Kidney epithelial cell (primary cell): ENCODE measurements at regions not wholly inside any gene's neighbourhood (a gene's known extent, or its start where the extent isn't known, plus 50 kb on each side); places are given as distances from the start of the nearest gene placed in this dataset.

Experiments
- DNase-seq: peaks from one replicate; pipeline ENCODE4 v3.0.0-alpha.2; 2010; ENCODE audit warnings: low read depth
- H3K27me3 ChIP-seq: 2 replicates; pipeline ENCODE4 v1.6.0; 2011; ENCODE audit warnings: low read length; ENCODE audit not compliant: control insufficient read depth, insufficient read depth
- H3K36me3 ChIP-seq: 2 replicates; pipeline ENCODE4 v1.5.1; 2011; ENCODE audit warnings: low read length; ENCODE audit not compliant: control insufficient read depth, insufficient read depth
- H3K4me3 ChIP-seq: 2 replicates; pipeline ENCODE4 v1.5.1; 2011; ENCODE audit warnings: low read depth, mild to moderate bottlenecking, control low read depth, low read length
- CTCF ChIP-seq: IDR thresholded peaks from 2 replicates; pipeline ENCODE4 v1.5.1; 2011; ENCODE audit warnings: mild to moderate bottlenecking, moderate library complexity, low read length, control low read depth, inconsistent platforms; ENCODE audit not compliant: insufficient read depth, poor library complexity, severe bottlenecking

- H3K36me3 ChIP-seq: no peaks in the 10 kb centered on the region
- H3K27me3 ChIP-seq: no peaks in the 10 kb centered on the region
- DNase-seq: no peak
- H3K4me3 ChIP-seq: no peak overlapping the region
- TF ChIP-seq CTCF: no peak
Observed at GRCh38 chr18:73458186-73458964, 590.6 kb upstream of the NETO1 start.

GRCh38 chr18:73456643-73457042 lies 588.9 kb upstream of the NETO1 start:
- no peak for DNase-seq
- H3K27me3 ChIP-seq: no peaks in the 10 kb centered on the region
- no peak for TF ChIP-seq CTCF
- no peak overlapping the region for H3K4me3 ChIP-seq
- no peaks in the 10 kb centered on the region for H3K36me3 ChIP-seq

DNA sequence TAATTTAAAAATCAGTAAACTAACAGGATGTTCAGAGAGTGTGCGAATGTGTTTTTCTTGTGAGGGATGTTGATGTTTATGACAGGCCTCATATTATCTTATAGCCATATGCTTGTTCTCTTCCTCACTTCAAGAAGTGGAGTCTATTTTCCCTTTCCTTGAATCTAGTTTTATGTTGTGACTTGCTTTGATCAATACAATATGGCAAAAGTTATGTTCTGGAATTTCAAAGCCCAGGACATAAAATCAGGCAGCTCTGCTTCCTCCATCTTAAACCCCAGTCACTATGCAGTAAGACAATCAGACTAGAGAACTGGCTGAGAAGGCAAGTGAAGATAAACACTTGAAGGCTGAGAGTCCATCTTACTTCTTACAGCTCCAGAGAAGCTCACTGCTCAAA lies 585.1 kb upstream of the NETO1 start:
- Histone ChIP-seq H3K4me3 (no peak overlapping the region), H3K27me3 (no peaks in the 10 kb centered on the region), H3K36me3 (no peaks in the 10 kb centered on the region)
- TF ChIP-seq CTCF: no peak
- DNase-seq: no peak

DNA sequence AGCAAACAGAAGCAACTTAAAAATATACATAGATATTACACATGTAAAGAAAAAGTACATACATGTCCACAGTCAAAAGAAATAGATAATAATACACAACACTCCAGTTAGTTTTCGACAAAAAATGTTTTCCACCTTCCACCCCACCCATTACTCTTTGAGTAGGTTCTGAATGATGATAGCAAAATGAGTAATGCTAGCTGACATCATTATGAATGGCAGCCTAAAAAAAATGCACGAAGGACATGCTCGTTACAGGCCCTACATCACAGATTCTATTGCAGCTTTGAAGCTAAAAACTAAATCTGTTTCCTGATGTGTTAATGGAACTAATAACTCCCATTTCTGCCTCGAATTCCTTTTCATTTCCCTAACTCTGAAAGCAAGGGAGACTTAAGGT lies 578.7 kb upstream of the NETO1 start:
- no peaks in the 10 kb centered on the region for H3K36me3 ChIP-seq
- no peak overlapping the region for H3K4me3 ChIP-seq
- no peaks in the 10 kb centered on the region for H3K27me3 ChIP-seq
- DNase-seq: no peak
- no peak for TF ChIP-seq CTCF

DNA sequence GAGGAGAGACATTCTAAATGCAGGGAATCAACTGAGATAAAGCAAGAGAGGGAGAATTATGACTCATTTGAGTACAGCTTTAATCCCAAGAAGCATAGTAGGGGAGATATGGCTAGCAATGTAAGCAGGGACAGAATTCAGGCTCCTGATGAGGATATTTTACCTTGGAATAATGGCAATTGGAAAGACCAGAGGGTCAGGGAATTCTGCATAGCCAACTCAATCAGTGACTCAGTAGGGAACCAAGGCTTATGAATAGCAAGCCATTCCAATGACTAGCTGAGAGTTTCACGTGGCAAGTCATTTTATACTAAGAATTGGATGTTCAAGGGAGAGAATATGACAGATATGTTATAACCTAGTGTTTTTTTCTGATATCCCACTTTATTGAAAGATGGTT lies 563.8 kb upstream of the NETO1 start:
- no peaks in the 10 kb centered on the region for H3K27me3 ChIP-seq
- DNase-seq: no peak
- no peak overlapping the region for H3K4me3 ChIP-seq
- no peaks in the 10 kb centered on the region for H3K36me3 ChIP-seq
- TF ChIP-seq CTCF: no peak

DNA sequence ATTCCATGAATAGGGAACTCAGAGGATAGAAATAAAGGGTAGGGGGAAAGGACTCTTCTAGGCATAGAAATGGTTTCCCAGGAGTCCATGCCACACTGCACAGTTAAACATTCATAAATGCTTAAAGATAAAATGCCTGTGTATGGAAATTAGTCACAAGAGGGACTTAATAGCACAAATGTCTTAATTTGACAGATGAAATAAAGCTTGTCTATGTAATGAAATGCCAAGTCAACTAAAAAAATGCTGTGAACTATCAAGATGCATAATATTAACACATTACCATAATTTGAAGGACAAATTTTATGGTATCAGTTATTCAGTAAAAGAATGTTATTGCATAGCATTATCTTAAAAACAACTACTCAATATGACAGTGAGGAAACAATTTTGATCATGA lies 553.2 kb upstream of the NETO1 start:
- no peaks in the 10 kb centered on the region for H3K27me3 ChIP-seq
- H3K4me3 ChIP-seq: no peak overlapping the region
- no peak for TF ChIP-seq CTCF
- no peak for DNase-seq
- H3K36me3 ChIP-seq: no peaks in the 10 kb centered on the region
